DOHH2 (cell line): ENCODE measurements at regions not wholly inside any gene's neighbourhood (a gene's known extent, or its start where the extent isn't known, plus 50 kb on each side); places are given as distances from the start of the nearest gene placed in this dataset.

Experiments
- H3F3A ChIP-seq: fragments of 200-600 bp; sonication (generic), shearing (Covaris generic); 2 replicates; pipeline ENCODE4 v1.6.0; 2016; ENCODE audit warnings: antibody characterized with exemption, mild to moderate bottlenecking; ENCODE audit not compliant: control insufficient read depth, insufficient read depth
- H3K27ac ChIP-seq: fragments of 200-600 bp; sonication (generic); 2 replicates; pipeline ENCODE4 v1.5.1; 2014; ENCODE audit warnings: low read depth, mild to moderate bottlenecking, low read length, moderate library complexity
- H3K27me3 ChIP-seq: fragments of 200-600 bp; sonication (generic); 2 replicates; pipeline ENCODE4 v1.6.1; 2014; ENCODE audit warnings: mild to moderate bottlenecking, low read length, mixed read lengths; ENCODE audit not compliant: control insufficient read depth
- H3K36me3 ChIP-seq: fragments of 200-600 bp; sonication (generic); 2 replicates; pipeline ENCODE4 v1.6.1; 2014; ENCODE audit warnings: mild to moderate bottlenecking, low read length, moderate library complexity, mixed read lengths; ENCODE audit not compliant: control insufficient read depth
- H3K4me1 ChIP-seq: fragments of 200-600 bp; sonication (generic); 2 replicates; pipeline ENCODE4 v1.6.1; 2014; ENCODE audit warnings: mild to moderate bottlenecking, low read length, mixed read lengths; ENCODE audit not compliant: control insufficient read depth
- H3K4me2 ChIP-seq: fragments of 200-600 bp; sonication (generic); 2 replicates; pipeline ENCODE4 v1.6.0; 2014; ENCODE audit warnings: mild to moderate bottlenecking, low read length, moderate library complexity
- H3K4me3 ChIP-seq: fragments of 200-600 bp; sonication (generic); 2 replicates; pipeline ENCODE4 v1.5.1; 2014; ENCODE audit warnings: mild to moderate bottlenecking, low read length, mixed read lengths
- H3K79me2 ChIP-seq: fragments of 200-600 bp; sonication (generic); 2 replicates; pipeline ENCODE4 v1.6.1; 2014; ENCODE audit warnings: mild to moderate bottlenecking, low read length, mixed read lengths; ENCODE audit not compliant: control insufficient read depth
- H3K9me2 ChIP-seq: fragments of 200-600 bp; sonication (generic); replicated peaks from 2 replicates; pipeline ENCODE4 v1.6.1; 2014; ENCODE audit warnings: mild to moderate bottlenecking, low read length, mixed read lengths; ENCODE audit not compliant: control insufficient read depth
- H3K9me3 ChIP-seq: fragments of 200-600 bp; sonication (generic); 2 replicates; pipeline ENCODE4 v1.6.1; 2014; ENCODE audit warnings: antibody characterized with exemption, low read length, mixed read lengths; ENCODE audit not compliant: control insufficient read depth, insufficient read depth
- H4K20me1 ChIP-seq: fragments of 200-600 bp; sonication (generic); 2 replicates; pipeline ENCODE4 v1.6.0; 2014; ENCODE audit warnings: low read depth, mild to moderate bottlenecking, antibody characterized with exemption, low read length, moderate library complexity; ENCODE audit not compliant: control insufficient read depth, insufficient read depth
- CTCF ChIP-seq: fragments of 200-600 bp; sonication (generic); IDR thresholded peaks from one replicate; pipeline ENCODE4 v1.5.1; 2014; ENCODE audit warnings: antibody characterized with exemption, mild to moderate bottlenecking, low read depth, low read length; ENCODE audit not compliant: poor library complexity, severe bottlenecking
- EZH2phosphoT487 ChIP-seq: fragments of 200-600 bp; sonication (generic); IDR thresholded peaks from 2 replicates; pipeline ENCODE4 v1.6.1; 2017; ENCODE audit warnings: borderline replicate concordance, mild to moderate bottlenecking, antibody characterized with exemption, low read length, moderate library complexity, mixed read lengths

GRCh38 chr17:13323990-13324389, 277.7 kb downstream of the HS3ST3A1 start:
- Histone ChIP-seq H3K4me2 (no peak overlapping the region), H3F3A (no peaks in the 10 kb centered on the region), H3K27me3 (no peaks in the 10 kb centered on the region), H3K9me2 (no peaks in the 10 kb centered on the region), H4K20me1 (no peaks in the 10 kb centered on the region), H3K27ac (no peak overlapping the region), H3K36me3 (no peaks in the 10 kb centered on the region), H3K9me3 (no peaks in the 10 kb centered on the region), H3K79me2 (no peaks in the 10 kb centered on the region), H3K4me3 (no peak overlapping the region), H3K4me1 (no peaks in the 10 kb centered on the region)
- no peak for TF ChIP-seq CTCF
- no peak for TF ChIP-seq EZH2phosphoT487

- Histone ChIP-seq H4K20me1 (no peaks in the 10 kb centered on the region), H3K27me3 (no peaks in the 10 kb centered on the region), H3F3A (no peaks in the 10 kb centered on the region), H3K4me1 (no peaks in the 10 kb centered on the region), H3K27ac (no peak overlapping the region), H3K4me2 (no peak overlapping the region), H3K36me3 (no peaks in the 10 kb centered on the region), H3K9me2 (no peaks in the 10 kb centered on the region), H3K4me3 (no peak overlapping the region), H3K9me3 (no peaks in the 10 kb centered on the region), H3K79me2 (no peaks in the 10 kb centered on the region)
- TF ChIP-seq EZH2phosphoT487, result no peak
- no peak for TF ChIP-seq CTCF
These were observed 279.6 kb downstream of the HS3ST3A1 start for GRCh38 chr17:13321951-13322701.

- Histone ChIP-seq H3K36me3 (no peaks in the 10 kb centered on the region), H3K9me3 (no peaks in the 10 kb centered on the region), H3K9me2 (no peaks in the 10 kb centered on the region), H3K4me2 (no peak overlapping the region), H3K4me1 (no peaks in the 10 kb centered on the region), H3F3A (no peaks in the 10 kb centered on the region), H4K20me1 (no peaks in the 10 kb centered on the region), H3K4me3 (no peak overlapping the region), H3K27ac (no peak overlapping the region), H3K79me2 (no peaks in the 10 kb centered on the region), H3K27me3 (no peaks in the 10 kb centered on the region)
- TF ChIP-seq EZH2phosphoT487 (no peak), CTCF (no peak)
These were observed 281.5 kb downstream of the HS3ST3A1 start for GRCh38 chr17:13320046-13320785.
